ENCODE measurements at regions not wholly inside any gene's neighbourhood (a gene's known extent, or its start where the extent isn't known, plus 50 kb on each side); places are given as distances from the start of the nearest gene placed in this dataset.

GRCh38 chr3:107966276-107966675 lies 124.6 kb downstream of the CD47 start:
- TF ChIP-seq POLR2A (IDR thresholded peaks at IDR 0.05; ENCODE audit: low read depth, low read length): no peak
- no peak for TF ChIP-seq TAF1 (IDR thresholded peaks at IDR 0.05; ENCODE audit: borderline replicate concordance, low read depth, low read length)
- TF ChIP-seq POLR2AphosphoS5 (IDR thresholded peaks at IDR 0.05; ENCODE audit: low read depth, low read length): no peak
- no peak for DNase-seq (ENCODE audit: insufficient read length)
- no peak for FAIRE-seq

GRCh38 chr3:107965136-107965655 lies 125.6 kb downstream of the CD47 start:
- FAIRE-seq (no peak), DNase-seq (ENCODE audit: insufficient read length) (no peak)
- TF ChIP-seq POLR2AphosphoS5 (IDR thresholded peaks at IDR 0.05; ENCODE audit: low read depth, low read length) (no peak), POLR2A (IDR thresholded peaks at IDR 0.05; ENCODE audit: low read depth, low read length) (no peak)

GRCh38 chr3:107963581-107963980 lies 127.2 kb downstream of the CD47 start:
- FAIRE-seq (no peak), DNase-seq (ENCODE audit: insufficient read length) (no peak)
- TF ChIP-seq TAF1 (IDR thresholded peaks at IDR 0.05; ENCODE audit: borderline replicate concordance, low read depth, low read length): no peak
- no peak for TF ChIP-seq POLR2A (IDR thresholded peaks at IDR 0.05; ENCODE audit: low read depth, low read length)
- no peak for TF ChIP-seq POLR2AphosphoS5 (IDR thresholded peaks at IDR 0.05; ENCODE audit: low read depth, low read length)

- DNase-seq (ENCODE audit: insufficient read length) (no peak), FAIRE-seq (no peak)
- TF ChIP-seq POLR2A (IDR thresholded peaks at IDR 0.05; ENCODE audit: low read depth, low read length) (no peak), TAF1 (IDR thresholded peaks at IDR 0.05; ENCODE audit: borderline replicate concordance, low read depth, low read length) (no peak), POLR2AphosphoS5 (IDR thresholded peaks at IDR 0.05; ENCODE audit: low read depth, low read length) (no peak)
These were observed 127.9 kb downstream of the CD47 start for GRCh38 chr3:107962946-107963345.

GRCh38 chr3:107962037-107962436 lies 128.8 kb downstream of the CD47 start:
- TF ChIP-seq POLR2AphosphoS5 (IDR thresholded peaks at IDR 0.05; ENCODE audit: low read depth, low read length) (no peak), TAF1 (IDR thresholded peaks at IDR 0.05; ENCODE audit: borderline replicate concordance, low read depth, low read length) (no peak), POLR2A (IDR thresholded peaks at IDR 0.05; ENCODE audit: low read depth, low read length) (no peak)
- no peak for DNase-seq (ENCODE audit: insufficient read length)
- no peak for FAIRE-seq

GRCh38 chr3:107959550-107960154 lies 131.2 kb downstream of the CD47 start:
- DNase-seq (ENCODE audit: insufficient read length) (no peak), FAIRE-seq (peak; percentile 24)
- TF ChIP-seq POLR2A (IDR thresholded peaks at IDR 0.05; ENCODE audit: low read depth, low read length) (no peak), POLR2AphosphoS5 (IDR thresholded peaks at IDR 0.05; ENCODE audit: low read depth, low read length) (no peak), TAF1 (IDR thresholded peaks at IDR 0.05; ENCODE audit: borderline replicate concordance, low read depth, low read length) (no peak)

- DNase-seq (ENCODE audit: insufficient read length): no peak
- FAIRE-seq: no peak
These were observed 132.7 kb downstream of the CD47 start for GRCh38 chr3:107958146-107958545.

GRCh38 chr3:107956991-107957900 lies 133.6 kb downstream of the CD47 start:
- FAIRE-seq (no peak), DNase-seq (ENCODE audit: insufficient read length) (no peak)
- no peak for TF ChIP-seq POLR2A (IDR thresholded peaks at IDR 0.05; ENCODE audit: low read depth, low read length)
- TF ChIP-seq TAF1 (IDR thresholded peaks at IDR 0.05; ENCODE audit: borderline replicate concordance, low read depth, low read length): no peak
- no peak for TF ChIP-seq POLR2AphosphoS5 (IDR thresholded peaks at IDR 0.05; ENCODE audit: low read depth, low read length)

More at GRCh38 chr3:107958146-107958545, 132.7 kb downstream of the CD47 start:
- TF ChIP-seq POLR2A (IDR thresholded peaks at IDR 0.05; ENCODE audit: low read depth, low read length): no peak
- TF ChIP-seq POLR2AphosphoS5 (IDR thresholded peaks at IDR 0.05; ENCODE audit: low read depth, low read length): no peak
- TF ChIP-seq TAF1 (IDR thresholded peaks at IDR 0.05; ENCODE audit: borderline replicate concordance, low read depth, low read length): no peak

- TF ChIP-seq POLR2AphosphoS5 (IDR thresholded peaks at IDR 0.05; ENCODE audit: low read depth, low read length) (no peak), POLR2A (IDR thresholded peaks at IDR 0.05; ENCODE audit: low read depth, low read length) (no peak), TAF1 (IDR thresholded peaks at IDR 0.05; ENCODE audit: borderline replicate concordance, low read depth, low read length) (no peak)
- no peak for DNase-seq (ENCODE audit: insufficient read length)
- no peak for FAIRE-seq
These were observed 136.0 kb downstream of the CD47 start for GRCh38 chr3:107954845-107955244.

GRCh38 chr3:107953722-107954121 lies 137.1 kb downstream of the CD47 start:
- no peak for DNase-seq (ENCODE audit: insufficient read length)
- TF ChIP-seq TAF1 (IDR thresholded peaks at IDR 0.05; ENCODE audit: borderline replicate concordance, low read depth, low read length) (no peak), POLR2AphosphoS5 (IDR thresholded peaks at IDR 0.05; ENCODE audit: low read depth, low read length) (no peak), POLR2A (IDR thresholded peaks at IDR 0.05; ENCODE audit: low read depth, low read length) (no peak)
- FAIRE-seq: peak; percentile 40

- no peak for FAIRE-seq
These were observed 139.7 kb downstream of the CD47 start for GRCh38 chr3:107951126-107951525.

More at GRCh38 chr3:107951126-107951525, 139.7 kb downstream of the CD47 start:
- TF ChIP-seq POLR2A (IDR thresholded peaks at IDR 0.05; ENCODE audit: low read depth, low read length) (no peak), TAF1 (IDR thresholded peaks at IDR 0.05; ENCODE audit: borderline replicate concordance, low read depth, low read length) (no peak), POLR2AphosphoS5 (IDR thresholded peaks at IDR 0.05; ENCODE audit: low read depth, low read length) (no peak)
- no peak for DNase-seq (ENCODE audit: insufficient read length)
